ENCODE measurements at regions not wholly inside any gene's neighbourhood (a gene's known extent, or its start where the extent isn't known, plus 50 kb on each side); places are given as distances from the start of the nearest gene placed in this dataset.

DNA sequence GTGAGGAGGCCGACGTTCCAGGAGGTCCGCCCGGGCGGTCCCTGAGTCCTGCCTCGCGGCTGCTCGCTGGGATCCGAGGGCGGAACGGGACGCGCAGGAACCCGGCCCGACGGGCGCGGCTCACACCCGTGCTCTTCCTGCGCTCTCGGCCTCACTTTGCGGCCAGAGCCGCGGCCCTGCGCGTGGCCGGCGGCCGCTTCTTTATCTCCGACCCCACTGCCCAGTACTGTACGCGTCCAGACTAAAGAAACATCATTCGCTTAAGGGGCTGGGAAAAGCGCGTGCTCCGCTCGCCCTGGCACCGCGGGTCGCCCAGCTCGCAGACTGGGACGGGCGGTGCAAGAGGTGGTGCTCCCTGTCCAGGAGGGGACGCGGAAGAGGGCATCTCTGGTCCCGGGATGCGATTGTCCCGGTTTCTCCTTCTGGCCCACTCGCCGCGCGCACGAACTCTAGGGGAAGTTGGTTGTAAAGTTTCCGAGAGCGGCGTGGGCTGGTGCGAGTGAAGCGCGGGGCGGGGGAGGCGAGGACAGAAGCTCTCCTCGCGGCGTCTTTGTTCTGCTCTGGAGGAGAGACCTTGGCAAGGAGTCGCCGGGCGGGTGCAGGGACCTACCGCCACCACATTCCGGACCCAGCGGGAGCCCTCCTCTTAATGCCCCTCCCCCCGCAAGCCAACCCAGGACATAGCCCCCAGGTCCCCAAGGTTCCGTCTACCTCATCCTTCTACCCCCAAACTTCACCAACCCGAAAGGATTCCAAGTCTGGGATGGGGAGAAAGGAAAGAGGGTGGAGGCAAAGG is 71.0 kb downstream of the SOX4 start:
- TF ChIP-seq RARB (CRISPR knock-in tag; IDR thresholded peaks at IDR 0.05) (no peak), ZFP3 (CRISPR knock-in tag; IDR thresholded peaks at IDR 0.05) (no peak), ESRRG (CRISPR knock-in tag; IDR thresholded peaks at IDR 0.05) (no peak), OSR1 (CRISPR knock-in tag; IDR thresholded peaks at IDR 0.05) (no peak), BACH2 (CRISPR knock-in tag; IDR thresholded peaks at IDR 0.05; ENCODE audit: borderline replicate concordance) (no peak), SNAI2 (CRISPR knock-in tag; IDR thresholded peaks at IDR 0.05) (no peak)
- TF ChIP-seq, protein P1, sequence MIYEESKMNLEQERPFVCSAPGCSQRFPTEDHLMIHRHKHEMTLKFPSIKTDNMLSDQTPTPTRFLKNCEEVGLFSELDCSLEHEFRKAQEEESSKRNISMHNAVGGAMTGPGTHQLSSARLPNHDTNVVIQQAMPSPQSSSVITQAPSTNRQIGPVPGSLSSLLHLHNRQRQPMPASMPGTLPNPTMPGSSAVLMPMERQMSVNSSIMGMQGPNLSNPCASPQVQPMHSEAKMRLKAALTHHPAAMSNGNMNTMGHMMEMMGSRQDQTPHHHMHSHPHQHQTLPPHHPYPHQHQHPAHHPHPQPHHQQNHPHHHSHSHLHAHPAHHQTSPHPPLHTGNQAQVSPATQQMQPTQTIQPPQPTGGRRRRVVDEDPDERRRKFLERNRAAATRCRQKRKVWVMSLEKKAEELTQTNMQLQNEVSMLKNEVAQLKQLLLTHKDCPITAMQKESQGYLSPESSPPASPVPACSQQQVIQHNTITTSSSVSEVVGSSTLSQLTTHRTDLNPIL (CRISPR knock-in tag; IDR thresholded peaks at IDR 0.05; ENCODE audit: low read depth), result no peak
- TF ChIP-seq, protein P2, sequence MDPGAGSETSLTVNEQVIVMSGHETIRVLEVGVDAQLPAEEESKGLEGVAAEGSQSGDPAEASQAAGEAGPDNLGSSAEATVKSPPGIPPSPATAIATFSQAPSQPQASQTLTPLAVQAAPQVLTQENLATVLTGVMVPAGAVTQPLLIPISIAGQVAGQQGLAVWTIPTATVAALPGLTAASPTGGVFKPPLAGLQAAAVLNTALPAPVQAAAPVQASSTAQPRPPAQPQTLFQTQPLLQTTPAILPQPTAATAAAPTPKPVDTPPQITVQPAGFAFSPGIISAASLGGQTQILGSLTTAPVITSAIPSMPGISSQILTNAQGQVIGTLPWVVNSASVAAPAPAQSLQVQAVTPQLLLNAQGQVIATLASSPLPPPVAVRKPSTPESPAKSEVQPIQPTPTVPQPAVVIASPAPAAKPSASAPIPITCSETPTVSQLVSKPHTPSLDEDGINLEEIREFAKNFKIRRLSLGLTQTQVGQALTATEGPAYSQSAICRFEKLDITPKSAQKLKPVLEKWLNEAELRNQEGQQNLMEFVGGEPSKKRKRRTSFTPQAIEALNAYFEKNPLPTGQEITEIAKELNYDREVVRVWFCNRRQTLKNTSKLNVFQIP (CRISPR knock-in tag; IDR thresholded peaks at IDR 0.05; ENCODE audit: borderline replicate concordance, low read depth), result no peak
- TF ChIP-seq, protein P3, sequence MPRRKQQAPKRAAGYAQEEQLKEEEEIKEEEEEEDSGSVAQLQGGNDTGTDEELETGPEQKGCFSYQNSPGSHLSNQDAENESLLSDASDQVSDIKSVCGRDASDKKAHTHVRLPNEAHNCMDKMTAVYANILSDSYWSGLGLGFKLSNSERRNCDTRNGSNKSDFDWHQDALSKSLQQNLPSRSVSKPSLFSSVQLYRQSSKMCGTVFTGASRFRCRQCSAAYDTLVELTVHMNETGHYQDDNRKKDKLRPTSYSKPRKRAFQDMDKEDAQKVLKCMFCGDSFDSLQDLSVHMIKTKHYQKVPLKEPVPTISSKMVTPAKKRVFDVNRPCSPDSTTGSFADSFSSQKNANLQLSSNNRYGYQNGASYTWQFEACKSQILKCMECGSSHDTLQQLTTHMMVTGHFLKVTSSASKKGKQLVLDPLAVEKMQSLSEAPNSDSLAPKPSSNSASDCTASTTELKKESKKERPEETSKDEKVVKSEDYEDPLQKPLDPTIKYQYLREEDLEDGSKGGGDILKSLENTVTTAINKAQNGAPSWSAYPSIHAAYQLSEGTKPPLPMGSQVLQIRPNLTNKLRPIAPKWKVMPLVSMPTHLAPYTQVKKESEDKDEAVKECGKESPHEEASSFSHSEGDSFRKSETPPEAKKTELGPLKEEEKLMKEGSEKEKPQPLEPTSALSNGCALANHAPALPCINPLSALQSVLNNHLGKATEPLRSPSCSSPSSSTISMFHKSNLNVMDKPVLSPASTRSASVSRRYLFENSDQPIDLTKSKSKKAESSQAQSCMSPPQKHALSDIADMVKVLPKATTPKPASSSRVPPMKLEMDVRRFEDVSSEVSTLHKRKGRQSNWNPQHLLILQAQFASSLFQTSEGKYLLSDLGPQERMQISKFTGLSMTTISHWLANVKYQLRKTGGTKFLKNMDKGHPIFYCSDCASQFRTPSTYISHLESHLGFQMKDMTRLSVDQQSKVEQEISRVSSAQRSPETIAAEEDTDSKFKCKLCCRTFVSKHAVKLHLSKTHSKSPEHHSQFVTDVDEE (CRISPR knock-in tag; IDR thresholded peaks at IDR 0.05), result no peak
